ENCODE measurements at regions not wholly inside any gene's neighbourhood (a gene's known extent, or its start where the extent isn't known, plus 50 kb on each side); places are given as distances from the start of the nearest gene placed in this dataset.

DNA sequence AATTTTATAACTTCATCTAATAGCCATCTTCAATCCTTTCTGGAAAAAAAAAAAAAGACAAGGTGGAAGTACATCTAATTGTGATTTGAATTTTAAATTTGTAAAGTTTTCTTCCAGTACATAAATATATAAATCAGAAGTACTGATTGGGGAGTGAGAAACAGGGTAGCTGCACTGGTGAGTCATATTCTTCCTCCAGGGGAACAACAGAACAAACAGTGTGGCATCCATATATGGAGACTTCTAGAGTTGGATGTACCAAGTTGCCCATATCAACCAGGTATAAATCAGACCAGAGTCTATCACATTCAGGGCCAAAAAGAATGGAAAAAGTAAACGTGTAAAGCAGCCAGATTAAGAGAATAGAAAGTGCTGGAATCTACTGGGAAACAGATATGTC lies 66.0 kb upstream of the NRIP1 start:
- no peak overlapping the region for H3K4me2 ChIP-seq (ENCODE audit: unreplicated experiment)
- no peak for DNase-seq
- no peak overlapping the region for H3K4me3 ChIP-seq
- no peak for TF ChIP-seq EZH2 (IDR thresholded peaks at IDR 0.05; ENCODE audit: insufficient read depth, poor library complexity, severe bottlenecking)
- no peak for TF ChIP-seq EZH2phosphoT487 (IDR thresholded peaks at IDR 0.05; ENCODE audit: insufficient read depth, low read depth)
- in situ Hi-C loops (cut with MboI), result no loop called here
- WGBS, 2 experiments (ENCODE audit: low coverage in 1 of 2, low lambda C conversion rate in 2 of 2, missing lambda C conversion rate in 2 of 2), result 0 to 9% methylated on average over 1 of the region's 1 CpG
- H3F3A ChIP-seq (ENCODE audit: insufficient read depth), result no peaks in the 10 kb centered on the region
- no peaks in the 10 kb centered on the region for H4K20me1 ChIP-seq (ENCODE audit: insufficient read depth)
- no peaks in the 10 kb centered on the region for H3K4me1 ChIP-seq (ENCODE audit: insufficient read depth)
- no peaks in the 10 kb centered on the region; the same call in 1 of the 2 replicates for H3K27me3 ChIP-seq (replicated peaks; ENCODE audit: insufficient read depth)
- no peaks in the 10 kb centered on the region for H3K9me2 ChIP-seq (ENCODE audit: insufficient read depth)
- no peak overlapping the region for H2AFZ ChIP-seq
- H3K9me3 ChIP-seq (ENCODE audit: low read depth), result no peaks in the 10 kb centered on the region
- H3K79me2 ChIP-seq (ENCODE audit: insufficient read depth), result no peaks in the 10 kb centered on the region
- H3K36me3 ChIP-seq (ENCODE audit: low read depth), result no peaks in the 10 kb centered on the region
- H3K27ac ChIP-seq, result no peak overlapping the region
- H3K9ac ChIP-seq, result no peak overlapping the region

DNA sequence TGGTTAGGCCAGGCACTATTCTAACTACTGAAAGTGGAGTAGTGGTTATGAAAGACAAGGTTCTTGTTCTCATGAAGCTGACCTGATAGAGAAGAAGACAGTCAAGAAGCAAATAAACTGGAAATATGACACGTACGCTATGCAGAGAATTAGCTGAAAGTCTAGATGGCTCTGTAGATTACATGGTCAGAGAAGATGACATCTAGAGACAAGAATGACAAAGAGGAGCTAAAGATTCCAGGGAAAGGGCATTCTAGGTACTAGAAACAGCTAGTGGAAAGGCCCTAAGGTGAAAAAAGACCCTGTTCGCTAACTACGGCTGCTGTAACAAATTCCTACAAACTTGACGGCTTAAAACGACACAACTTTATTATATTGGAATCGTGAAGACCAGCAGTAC lies 68.0 kb upstream of the NRIP1 start:
- no peaks in the 10 kb centered on the region for H4K20me1 ChIP-seq (ENCODE audit: insufficient read depth)
- no peak for DNase-seq
- H2AFZ ChIP-seq, result no peak overlapping the region
- H3K79me2 ChIP-seq (ENCODE audit: insufficient read depth), result no peaks in the 10 kb centered on the region
- no peak overlapping the region for H3K27ac ChIP-seq
- H3F3A ChIP-seq (ENCODE audit: insufficient read depth), result no peaks in the 10 kb centered on the region
- no peaks in the 10 kb centered on the region for H3K9me2 ChIP-seq (ENCODE audit: insufficient read depth)
- no peaks in the 10 kb centered on the region for H3K36me3 ChIP-seq (ENCODE audit: low read depth)
- TF ChIP-seq EZH2phosphoT487 (IDR thresholded peaks at IDR 0.05; ENCODE audit: insufficient read depth, low read depth), result no peak
- no peak for TF ChIP-seq EZH2 (IDR thresholded peaks at IDR 0.05; ENCODE audit: insufficient read depth, poor library complexity, severe bottlenecking)
- no peak overlapping the region for H3K9ac ChIP-seq
- no peak overlapping the region for H3K4me2 ChIP-seq (ENCODE audit: unreplicated experiment)
- H3K4me1 ChIP-seq (ENCODE audit: insufficient read depth), result no peaks in the 10 kb centered on the region
- no peaks in the 10 kb centered on the region; the same call in none of the 2 replicates for H3K27me3 ChIP-seq (replicated peaks; ENCODE audit: insufficient read depth)
- no peak overlapping the region for H3K4me3 ChIP-seq
- in situ Hi-C loops (cut with MboI), result no loop called here
- 72 to 77% methylated on average over 7 of the region's 7 CpGs for WGBS, 2 experiments (ENCODE audit: low coverage in 1 of 2, low lambda C conversion rate in 2 of 2, missing lambda C conversion rate in 2 of 2)
- no peaks in the 10 kb centered on the region for H3K9me3 ChIP-seq (ENCODE audit: low read depth)

DNA sequence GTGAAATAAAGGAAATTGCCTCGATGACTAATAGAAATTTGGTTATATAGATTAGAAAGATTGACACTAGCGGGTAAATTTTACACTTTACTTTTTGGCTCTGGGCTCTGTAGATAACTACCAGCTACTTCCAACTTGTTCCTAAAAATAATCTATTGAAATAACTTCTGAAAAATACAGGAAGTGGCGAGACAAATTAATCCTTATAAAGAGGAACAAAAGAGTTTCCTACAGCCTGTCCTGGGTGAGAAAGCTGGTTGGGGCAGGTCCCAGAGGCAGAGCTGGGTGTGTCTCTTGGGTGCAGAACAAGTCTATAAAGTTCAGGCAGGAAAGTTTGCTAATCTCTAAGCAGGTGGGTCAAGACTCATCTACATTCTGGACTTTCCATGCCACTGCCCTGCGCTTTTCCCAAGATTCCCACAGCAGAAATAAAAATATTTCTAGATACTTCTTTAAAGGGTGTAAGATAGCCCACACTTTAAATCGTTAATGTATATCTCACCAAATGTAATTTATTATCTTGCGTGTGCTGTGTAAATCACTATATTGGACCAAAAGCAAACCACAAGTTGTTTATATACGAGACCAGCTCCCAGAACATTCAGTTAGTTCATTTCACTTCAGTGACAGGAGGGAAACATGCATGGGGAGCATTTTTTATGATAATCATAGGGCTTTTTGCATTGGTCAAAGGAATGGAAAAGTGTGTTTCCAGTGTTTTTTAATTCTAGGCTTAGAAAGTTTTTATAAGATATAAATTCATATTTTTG lies 70.1 kb upstream of the NRIP1 start:
- Histone ChIP-seq H3K36me3 (ENCODE audit: low read depth) (no peaks in the 10 kb centered on the region), H3K9me2 (ENCODE audit: insufficient read depth) (no peaks in the 10 kb centered on the region), H3F3A (ENCODE audit: insufficient read depth) (no peaks in the 10 kb centered on the region), H3K4me1 (ENCODE audit: insufficient read depth) (no peaks in the 10 kb centered on the region), H2AFZ (no peak overlapping the region), H3K79me2 (ENCODE audit: insufficient read depth) (no peaks in the 10 kb centered on the region), H3K27ac (no peak overlapping the region), H3K4me2 (ENCODE audit: unreplicated experiment) (no peak overlapping the region), H3K9me3 (ENCODE audit: low read depth) (no peaks in the 10 kb centered on the region), H3K4me3 (no peak overlapping the region), H4K20me1 (ENCODE audit: insufficient read depth) (no peaks in the 10 kb centered on the region), H3K27me3 (replicated peaks; ENCODE audit: insufficient read depth) (no peaks in the 10 kb centered on the region; the same call in none of the 2 replicates), H3K9ac (no peak overlapping the region)
- DNase-seq, result no peak
- in situ Hi-C loops (cut with MboI), result no loop called here
- TF ChIP-seq EZH2 (IDR thresholded peaks at IDR 0.05; ENCODE audit: insufficient read depth, poor library complexity, severe bottlenecking), result no peak
- no peak for TF ChIP-seq EZH2phosphoT487 (IDR thresholded peaks at IDR 0.05; ENCODE audit: insufficient read depth, low read depth)
- 47 to 49% methylated on average over 7 of the region's 7 CpGs for WGBS, 2 experiments (ENCODE audit: low coverage in 1 of 2, low lambda C conversion rate in 2 of 2, missing lambda C conversion rate in 2 of 2)

- H3K9me2 ChIP-seq (ENCODE audit: insufficient read depth), result no peaks in the 10 kb centered on the region
- no peak overlapping the region for H3K9ac ChIP-seq
- in situ Hi-C loops (cut with MboI), result no loop called here
- H3K79me2 ChIP-seq (ENCODE audit: insufficient read depth), result no peaks in the 10 kb centered on the region
- no peak overlapping the region for H3K4me2 ChIP-seq (ENCODE audit: unreplicated experiment)
- TF ChIP-seq EZH2phosphoT487 (IDR thresholded peaks at IDR 0.05; ENCODE audit: insufficient read depth, low read depth), result no peak
- no peak for TF ChIP-seq EZH2 (IDR thresholded peaks at IDR 0.05; ENCODE audit: insufficient read depth, poor library complexity, severe bottlenecking)
- no peak overlapping the region for H3K27ac ChIP-seq
- no peak for DNase-seq
- H4K20me1 ChIP-seq (ENCODE audit: insufficient read depth), result no peaks in the 10 kb centered on the region
- H3K27me3 ChIP-seq (replicated peaks; ENCODE audit: insufficient read depth), result no peaks in the 10 kb centered on the region; the same call in none of the 2 replicates
- 60 to 69% methylated on average over 3 of the region's 3 CpGs for WGBS, 2 experiments (ENCODE audit: low coverage in 1 of 2, low lambda C conversion rate in 2 of 2, missing lambda C conversion rate in 2 of 2)
- H2AFZ ChIP-seq, result no peak overlapping the region
- no peaks in the 10 kb centered on the region for H3K9me3 ChIP-seq (ENCODE audit: low read depth)
- no peak overlapping the region for H3K4me3 ChIP-seq
- no peaks in the 10 kb centered on the region for H3F3A ChIP-seq (ENCODE audit: insufficient read depth)
- no peaks in the 10 kb centered on the region for H3K4me1 ChIP-seq (ENCODE audit: insufficient read depth)
- no peaks in the 10 kb centered on the region for H3K36me3 ChIP-seq (ENCODE audit: low read depth)
These were observed 71.2 kb upstream of the NRIP1 start for GRCh38 chr21:15135867-15136629.
